HepG2 (cell line): ENCODE measurements at regions not wholly inside any gene's neighbourhood (a gene's known extent, or its start where the extent isn't known, plus 50 kb on each side); places are given as distances from the start of the nearest gene placed in this dataset.

Experiments
- ATF3 ChIP-seq: sonication (generic); formaldehyde crosslinking; IDR thresholded peaks from 2 replicates; pipeline ENCODE4 v1.4.0; 2020; ENCODE audit warnings: missing genetic modification reagents
- BHLHE40 ChIP-seq: IDR thresholded peaks from 2 replicates; pipeline ENCODE4 v1.6.1; 2011; ENCODE audit warnings: low read length, improper control_type of control experiment
- CTCF ChIP-seq: sonication (generic); formaldehyde crosslinking; IDR thresholded peaks from 2 replicates; pipeline ENCODE4 v1.5.0; 2020; ENCODE audit warnings: mild to moderate bottlenecking, missing genetic modification reagents, moderate library complexity
- JUNB ChIP-seq: sonication (generic); formaldehyde crosslinking; IDR thresholded peaks from 2 replicates; pipeline ENCODE4 v1.8.0; 2022; ENCODE audit warnings: missing genetic modification reagents, mild to moderate bottlenecking, borderline replicate concordance
- MIER2 ChIP-seq: IDR thresholded peaks from 2 replicates; pipeline ENCODE4 v1.6.1; 2016; ENCODE audit warnings: missing biosample characterization, missing genetic modification reagents
- POLR2A ChIP-seq, 2 experiments: IDR thresholded peaks; 2 replicates each; pipeline ENCODE4 v1.6.1; 2011; ENCODE audit warnings: low read depth in 2 of 2, low read length in 2 of 2, mild to moderate bottlenecking in 1 of 2, moderate library complexity in 1 of 2; ENCODE audit not compliant: insufficient read depth in 1 of 2
- RELA ChIP-seq: sonication (generic); formaldehyde crosslinking; IDR thresholded peaks from 2 replicates; pipeline ENCODE4 v1.4.0; 2020; ENCODE audit warnings: missing genetic modification reagents
- ZBTB34 ChIP-seq: sonication (generic); formaldehyde crosslinking; IDR thresholded peaks from 2 replicates; pipeline ENCODE4 v1.8.0; 2022; ENCODE audit warnings: mild to moderate bottlenecking, missing genetic modification reagents
- ZNF18 ChIP-seq: sonication (generic); formaldehyde crosslinking; IDR thresholded peaks from 2 replicates; pipeline ENCODE4 v1.8.0; 2022; ENCODE audit warnings: mild to moderate bottlenecking, missing genetic modification reagents; ENCODE audit not compliant: insufficient replicate concordance
- ZNF446 ChIP-seq: sonication (generic); formaldehyde crosslinking; IDR thresholded peaks from 2 replicates; pipeline ENCODE4 v1.5.0; 2020; ENCODE audit warnings: mild to moderate bottlenecking, missing genetic modification reagents
- ZNF614 ChIP-seq: IDR thresholded peaks from 2 replicates; pipeline ENCODE4 v1.6.1; 2018; ENCODE audit warnings: missing biosample characterization, missing genetic modification reagents, inconsistent platforms, borderline replicate concordance
- ZNF773 ChIP-seq: sonication (generic); formaldehyde crosslinking; IDR thresholded peaks from 2 replicates; pipeline ENCODE4 v1.4.0; 2020; ENCODE audit warnings: missing genetic modification reagents, borderline replicate concordance

GRCh38 chr10:4086131-4086898 is 301.3 kb upstream of the KLF6 start:
- TF ChIP-seq CTCF = no peak
- TF ChIP-seq ZBTB34 (CRISPR knock-in tag) = no peak
- no peak for TF ChIP-seq BHLHE40
- TF ChIP-seq ZNF446 (CRISPR knock-in tag) = no peak
- no peak for TF ChIP-seq POLR2A (IDR thresholded peaks at IDR 0.05; ENCODE audit: insufficient read depth in 1 of 2, low read depth in 2 of 2, low read length in 2 of 2)
- no peak for TF ChIP-seq MIER2
- no peak for TF ChIP-seq RELA (CRISPR knock-in tag)
- no peak for TF ChIP-seq ZNF18 (CRISPR knock-in tag)
- TF ChIP-seq ZNF614 = no peak
- no peak for TF ChIP-seq ATF3 (CRISPR knock-in tag)
- TF ChIP-seq ZNF773 = no peak
- TF ChIP-seq JUNB (CRISPR knock-in tag) = no peak
